BJ (cell line): ENCODE measurements at regions not wholly inside any gene's neighbourhood (a gene's known extent, or its start where the extent isn't known, plus 50 kb on each side); places are given as distances from the start of the nearest gene placed in this dataset.

Experiments used
- CTCF ChIA-PET: fragments of 350-600 bp; formaldehyde crosslinking; extraction: SDS; loops from one replicate; lab custom pipeline; 2021; ENCODE audit warnings: antibody characterized with exemption, inconsistent platforms; lab: Yijun Ruan, JAX
- POLR2A ChIA-PET: fragments of 300-600 bp; sonication (Branson Sonifier 250); formaldehyde crosslinking; extraction: SDS; loops from one replicate; lab custom pipeline; 2021; ENCODE audit warnings: antibody characterized with exemption; lab: Charles Lee
- DNase-seq: peaks from one replicate; pipeline ENCODE4 v3.0.0-alpha.2; 2011; ENCODE audit warnings: low read depth
- H3K27me3 ChIP-seq: 2 replicates; pipeline ENCODE4 v1.6.0; 2011; ENCODE audit warnings: low read length; ENCODE audit not compliant: control insufficient read depth, insufficient read depth
- H3K36me3 ChIP-seq: 2 replicates; pipeline ENCODE4 v1.5.1; 2011; ENCODE audit warnings: low read length; ENCODE audit not compliant: control insufficient read depth, insufficient read depth
- H3K4me3 ChIP-seq: 2 replicates; pipeline ENCODE4 v1.5.1; 2011; ENCODE audit warnings: low read depth, mild to moderate bottlenecking, control low read depth, low read length
- CTCF ChIP-seq: IDR thresholded peaks from 2 replicates; pipeline ENCODE4 v1.5.1; 2011; ENCODE audit warnings: low read depth, mild to moderate bottlenecking, control low read depth, inconsistent platforms, low read length, moderate library complexity; ENCODE audit not compliant: insufficient read depth

GRCh38 chr14:82390586-82390985 is 856.9 kb upstream of the SEL1L start:
- Histone ChIP-seq H3K36me3 (no peaks in the 10 kb centered on the region), H3K4me3 (no peak overlapping the region), H3K27me3 (no peaks in the 10 kb centered on the region)
- CTCF ChIA-PET: no interaction called here
- no peak for TF ChIP-seq CTCF
- POLR2A ChIA-PET: no interaction called here
- no peak for DNase-seq

GRCh38 chr14:82394916-82395315 is 861.3 kb upstream of the SEL1L start:
- CTCF ChIA-PET: no interaction called here
- POLR2A ChIA-PET: no interaction called here
- no peak for TF ChIP-seq CTCF
- no peak overlapping the region for H3K4me3 ChIP-seq
- H3K36me3 ChIP-seq: no peaks in the 10 kb centered on the region
- DNase-seq: no peak
- H3K27me3 ChIP-seq: no peaks in the 10 kb centered on the region

GRCh38 chr14:82398256-82398655 is 864.6 kb upstream of the SEL1L start:
- POLR2A ChIA-PET: no interaction called here

GRCh38 chr14:82403987-82404386 is 870.3 kb upstream of the SEL1L start:
- H3K4me3 ChIP-seq: no peak overlapping the region
- no peak for DNase-seq
- ChIA-PET POLR2A (no interaction called here), CTCF (no interaction called here)
- H3K27me3 ChIP-seq: no peaks in the 10 kb centered on the region
- H3K36me3 ChIP-seq: no peaks in the 10 kb centered on the region
- no peak for TF ChIP-seq CTCF

More at GRCh38 chr14:82398256-82398655, 864.6 kb upstream of the SEL1L start:
- Histone ChIP-seq H3K4me3 (no peak overlapping the region), H3K36me3 (no peaks in the 10 kb centered on the region), H3K27me3 (no peaks in the 10 kb centered on the region)
- no peak for TF ChIP-seq CTCF
- DNase-seq: no peak
- CTCF ChIA-PET: no interaction called here

GRCh38 chr14:82410064-82410463 is 876.4 kb upstream of the SEL1L start:
- Histone ChIP-seq H3K4me3 (no peak overlapping the region), H3K27me3 (no peaks in the 10 kb centered on the region), H3K36me3 (no peaks in the 10 kb centered on the region)
- DNase-seq: no peak
- ChIA-PET CTCF (no interaction called here), POLR2A (no interaction called here)
- TF ChIP-seq CTCF: no peak
